Hepatocyte (in vitro differentiated cells): ENCODE measurements at regions not wholly inside any gene's neighbourhood (a gene's known extent, or its start where the extent isn't known, plus 50 kb on each side); places are given as distances from the start of the nearest gene placed in this dataset.
"Not testable (repeated sequence)": the region's sequence is repeated elsewhere in the genome, so short reads cannot be mapped to it uniquely, and the experiment has no call there.

Source experiments
- DNase-seq: peaks from one replicate; pipeline ENCODE4 v3.0.0-alpha.2; 2016; ENCODE audit warnings: low spot score
- H2AFZ ChIP-seq: fragments of 200-600 bp; sonication (generic); 2 replicates; pipeline ENCODE4 v1.6.0; 2016; ENCODE audit warnings: antibody characterized with exemption, mild to moderate bottlenecking
- H3K27ac ChIP-seq: fragments of 200-600 bp; sonication (generic); 2 replicates; pipeline ENCODE4 v1.5.1; 2016; ENCODE audit warnings: mild to moderate bottlenecking
- H3K27me3 ChIP-seq: fragments of 200-600 bp; sonication (generic); 2 replicates; pipeline ENCODE4 v1.6.1; 2016
- H3K36me3 ChIP-seq: fragments of 200-600 bp; sonication (generic); replicated peaks from 2 replicates; pipeline ENCODE4 v1.5.1; 2016; ENCODE audit warnings: low read depth; ENCODE audit not compliant: insufficient read depth
- H3K4me1 ChIP-seq: fragments of 200-600 bp; sonication (generic); 2 replicates; pipeline ENCODE4 v1.5.1; 2016; ENCODE audit warnings: mild to moderate bottlenecking, moderate library complexity; ENCODE audit not compliant: insufficient read depth
- H3K4me2 ChIP-seq: fragments of 200-600 bp; sonication (generic); 2 replicates; pipeline ENCODE4 v1.6.0; 2016
- H3K4me3 ChIP-seq: fragments of 200-600 bp; sonication (generic); 2 replicates; pipeline ENCODE4 v1.5.1; 2016; ENCODE audit warnings: mild to moderate bottlenecking
- H3K79me2 ChIP-seq: fragments of 200-600 bp; sonication (generic); 2 replicates; pipeline ENCODE4 v1.6.0; 2017; ENCODE audit warnings: mild to moderate bottlenecking
- H3K9me2 ChIP-seq: fragments of 200-600 bp; sonication (generic); replicated peaks from 2 replicates; pipeline ENCODE4 v1.6.0; 2017; ENCODE audit warnings: mild to moderate bottlenecking; ENCODE audit not compliant: insufficient read depth
- H3K9me3 ChIP-seq: fragments of 200-600 bp; sonication (generic); 2 replicates; pipeline ENCODE4 v1.5.1; 2016; ENCODE audit warnings: low read depth, mild to moderate bottlenecking
- H4K20me1 ChIP-seq: fragments of 200-600 bp; sonication (generic); 2 replicates; pipeline ENCODE4 v1.6.0; 2016; ENCODE audit warnings: mild to moderate bottlenecking; ENCODE audit not compliant: insufficient read depth, poor library complexity, severe bottlenecking
- CTCF ChIP-seq: fragments of 200-600 bp; sonication (generic); IDR thresholded peaks from 2 replicates; pipeline ENCODE4 v1.5.1; 2016; ENCODE audit warnings: antibody characterized with exemption, mild to moderate bottlenecking; ENCODE audit not compliant: poor library complexity
- EZH2 ChIP-seq: fragments of 200-600 bp; sonication (generic); IDR thresholded peaks from 2 replicates; pipeline ENCODE4 v1.6.1; 2016; ENCODE audit warnings: antibody characterized with exemption, mild to moderate bottlenecking, borderline replicate concordance
- EZH2phosphoT487 ChIP-seq: fragments of 200-600 bp; sonication (generic); IDR thresholded peaks from one replicate; pipeline ENCODE4 v1.6.1; 2018; ENCODE audit warnings: antibody characterized with exemption, mild to moderate bottlenecking, low read depth, moderate library complexity; ENCODE audit not compliant: unreplicated experiment, severe bottlenecking
- WGBS: methylation state at CpG from one replicate; pipeline ENCODE4 v1.1.6; 2016; ENCODE audit warnings: low lambda C conversion rate; ENCODE audit errors: missing lambda C conversion rate; 5-methylcytosine and 5-hydroxymethylcytosine counted together

GRCh38 chr4:55028196-55028595 lies 97.2 kb downstream of the KDR start:
- WGBS = 87% methylated on average over 9 of the region's 9 CpGs

GRCh38 chr4:55027596-55027995 lies 97.8 kb downstream of the KDR start:
- TF ChIP-seq EZH2phosphoT487 (no peak), CTCF (no peak), EZH2 (no peak)

More at GRCh38 chr4:55028196-55028595, 97.2 kb downstream of the KDR start:
- Histone ChIP-seq H3K27me3 (no peaks in the 10 kb centered on the region), H3K9me2 (no peaks in the 10 kb centered on the region), H4K20me1 (no peaks in the 10 kb centered on the region), H3K36me3 (no peaks in the 10 kb centered on the region), H2AFZ (no peak overlapping the region), H3K4me1 (peaks cover 15% of the 10 kb centered on the region), H3K27ac (no peak overlapping the region), H3K79me2 (no peaks in the 10 kb centered on the region), H3K9me3 (no peaks in the 10 kb centered on the region), H3K4me2 (no peak overlapping the region), H3K4me3 (no peak overlapping the region)
- TF ChIP-seq EZH2 = no peak
- DNase-seq = no peak

GRCh38 chr4:55025456-55025855 lies 99.9 kb downstream of the KDR start:
- H3K9me3 ChIP-seq, H3K4me3 ChIP-seq, H3K9me2 ChIP-seq, H3K27ac ChIP-seq, H4K20me1 ChIP-seq, H3K79me2 ChIP-seq, H3K27me3 ChIP-seq, H2AFZ ChIP-seq, DNase-seq, H3K4me2 ChIP-seq, H3K36me3 ChIP-seq, H3K4me1 ChIP-seq: not testable (repeated sequence)
- 83% methylated on average over 6 of the region's 6 CpGs for WGBS

More at GRCh38 chr4:55027596-55027995, 97.8 kb downstream of the KDR start:
- no peaks in the 10 kb centered on the region for H3K9me3 ChIP-seq
- no peak overlapping the region for H2AFZ ChIP-seq
- no peak overlapping the region for H3K4me3 ChIP-seq
- H3K36me3 ChIP-seq = no peaks in the 10 kb centered on the region
- H3K4me1 ChIP-seq = peaks cover 11% of the 10 kb centered on the region
- 91% methylated on average over 2 of the region's 2 CpGs for WGBS
- H4K20me1 ChIP-seq = no peaks in the 10 kb centered on the region
- no peak for DNase-seq
- H3K79me2 ChIP-seq = no peaks in the 10 kb centered on the region
- H3K27me3 ChIP-seq = no peaks in the 10 kb centered on the region
- no peak overlapping the region for H3K4me2 ChIP-seq
- no peak overlapping the region for H3K27ac ChIP-seq
- no peaks in the 10 kb centered on the region for H3K9me2 ChIP-seq

- Histone ChIP-seq H3K79me2 (no peaks in the 10 kb centered on the region), H3K36me3 (no peaks in the 10 kb centered on the region), H3K4me3 (no peak overlapping the region), H3K4me1 (no peaks in the 10 kb centered on the region), H3K9me3 (no peaks in the 10 kb centered on the region), H3K27me3 (no peaks in the 10 kb centered on the region), H3K4me2 (no peak overlapping the region), H4K20me1 (no peaks in the 10 kb centered on the region), H2AFZ (no peak overlapping the region), H3K9me2 (no peaks in the 10 kb centered on the region), H3K27ac (no peak overlapping the region)
- TF ChIP-seq CTCF = no peak
- no peak for TF ChIP-seq EZH2phosphoT487
- no peak for TF ChIP-seq EZH2
- WGBS = 100% methylated on average over 2 of the region's 2 CpGs
- DNase-seq = no peak
Observed at GRCh38 chr4:55023030-55023429, 102.4 kb downstream of the KDR start.

- no peak overlapping the region for H3K27ac ChIP-seq
- no peaks in the 10 kb centered on the region for H3K79me2 ChIP-seq
- H4K20me1 ChIP-seq = no peaks in the 10 kb centered on the region
- no peaks in the 10 kb centered on the region for H3K9me3 ChIP-seq
- H3K4me1 ChIP-seq = no peaks in the 10 kb centered on the region
- H3K9me2 ChIP-seq = no peaks in the 10 kb centered on the region
- 64% methylated on average over 1 of the region's 1 CpG for whole genome bisulfite sequencing
- no peak overlapping the region for H2AFZ ChIP-seq
- DNase-seq = no peak
- H3K4me3 ChIP-seq = no peak overlapping the region
- no peaks in the 10 kb centered on the region for H3K36me3 ChIP-seq
- no peak overlapping the region for H3K4me2 ChIP-seq
- TF ChIP-seq EZH2phosphoT487 (no peak), CTCF (no peak), EZH2 (no peak)
- H3K27me3 ChIP-seq = no peaks in the 10 kb centered on the region
Observed at GRCh38 chr4:55021214-55021613, 104.2 kb downstream of the KDR start.
